Mesodermal cell (in vitro differentiated cells): ENCODE measurements at regions not wholly inside any gene's neighbourhood (a gene's known extent, or its start where the extent isn't known, plus 50 kb on each side); places are given as distances from the start of the nearest gene placed in this dataset.

ENCODE experiments used
- H3K27ac ChIP-seq: 2 replicates; pipeline ENCODE4 v1.7.0; 2013; ENCODE audit warnings: mild to moderate bottlenecking, low read depth, low read length, moderate library complexity; ENCODE audit not compliant: severe bottlenecking
- H3K36me3 ChIP-seq: 2 replicates; pipeline ENCODE4 v1.7.1; 2013; ENCODE audit warnings: mild to moderate bottlenecking, low read length, moderate library complexity; ENCODE audit not compliant: control insufficient read depth, insufficient read depth
- H3K4me1 ChIP-seq: one replicate; pipeline ENCODE4 v1.7.1; 2013; ENCODE audit warnings: mild to moderate bottlenecking, low read length; ENCODE audit not compliant: insufficient read depth, control insufficient read depth, poor library complexity, severe bottlenecking
- H3K4me3 ChIP-seq: 2 replicates; pipeline ENCODE4 v1.7.0; 2013; ENCODE audit warnings: low read length, control low read depth, mild to moderate bottlenecking; ENCODE audit not compliant: insufficient read depth, poor library complexity, severe bottlenecking; ENCODE audit errors: extremely low read depth
- H3K9me3 ChIP-seq: 2 replicates; pipeline ENCODE4 v1.7.1; 2013; ENCODE audit warnings: mild to moderate bottlenecking, low read length, moderate library complexity; ENCODE audit not compliant: control insufficient read depth
- WGBS, 2 experiments: methylation state at CpG; one replicate each; pipeline ENCODE4 v1.1.5; 2013; ENCODE audit warnings: missing lambda C conversion rate in 2 of 2; ENCODE audit not compliant: insufficient coverage in 2 of 2; 5-methylcytosine and 5-hydroxymethylcytosine counted together

- H3K4me1 ChIP-seq = peaks cover 13% of the 10 kb centered on the region
- H3K36me3 ChIP-seq = no peaks in the 10 kb centered on the region
- H3K4me3 ChIP-seq = no peak overlapping the region
- no peak overlapping the region for H3K27ac ChIP-seq
- no peaks in the 10 kb centered on the region for H3K9me3 ChIP-seq
- WGBS, 2 experiments = 86% methylated on average over 2 of the region's 3 CpGs; no CpG with 5 or more reads in 1 of the 2 experiments
These were observed 219.3 kb upstream of the CTNNB1 start for GRCh38 chr3:40979962-40980361.

- Histone ChIP-seq H3K27ac (no peak overlapping the region), H3K36me3 (no peaks in the 10 kb centered on the region), H3K9me3 (no peaks in the 10 kb centered on the region), H3K4me1 (peaks cover 11% of the 10 kb centered on the region), H3K4me3 (no peak overlapping the region)
- WGBS, 2 experiments = 81% methylated on average over 2 of the region's 4 CpGs; no CpG with 5 or more reads in 1 of the 2 experiments
These were observed 218.8 kb upstream of the CTNNB1 start for GRCh38 chr3:40980467-40980866.

GRCh38 chr3:40985195-40985594 lies 214.1 kb upstream of the CTNNB1 start:
- Histone ChIP-seq H3K36me3 (no peaks in the 10 kb centered on the region), H3K9me3 (peaks cover 6% of the 10 kb centered on the region), H3K27ac (no peak overlapping the region), H3K4me3 (no peak overlapping the region), H3K4me1 (peaks cover 6% of the 10 kb centered on the region)
- WGBS, 2 experiments = 71 to 100% methylated on average over 1 to 2 of the region's 2 CpGs

- no peak overlapping the region for H3K27ac ChIP-seq
- no CpG with 5 or more reads among the region's 1 CpG for WGBS, 2 experiments
- H3K36me3 ChIP-seq = no peaks in the 10 kb centered on the region
- peaks cover 6% of the 10 kb centered on the region for H3K9me3 ChIP-seq
- H3K4me1 ChIP-seq = peaks cover 6% of the 10 kb centered on the region
- no peak overlapping the region for H3K4me3 ChIP-seq
These were observed 210.8 kb upstream of the CTNNB1 start for GRCh38 chr3:40988468-40988867.

GRCh38 chr3:40989141-40990061 lies 209.9 kb upstream of the CTNNB1 start:
- Histone ChIP-seq H3K4me1 (peaks cover 6% of the 10 kb centered on the region), H3K4me3 (no peak overlapping the region), H3K9me3 (peaks cover 6% of the 10 kb centered on the region), H3K27ac (no peak overlapping the region), H3K36me3 (no peaks in the 10 kb centered on the region)
- WGBS, 2 experiments = 84 to 100% methylated on average over 5 to 6 of the region's 6 CpGs

- WGBS, 2 experiments = no CpG with 5 or more reads among the region's 1 CpG
- H3K9me3 ChIP-seq = peaks cover 6% of the 10 kb centered on the region
- H3K36me3 ChIP-seq = no peaks in the 10 kb centered on the region
- no peak overlapping the region for H3K4me3 ChIP-seq
- no peak overlapping the region for H3K27ac ChIP-seq
- peaks cover 1% of the 10 kb centered on the region for H3K4me1 ChIP-seq
These were observed 209.2 kb upstream of the CTNNB1 start for GRCh38 chr3:40990062-40990456.

GRCh38 chr3:40992023-40992422 lies 207.3 kb upstream of the CTNNB1 start:
- Histone ChIP-seq H3K36me3 (no peaks in the 10 kb centered on the region), H3K4me3 (no peak overlapping the region), H3K27ac (no peak overlapping the region), H3K4me1 (peaks cover 10% of the 10 kb centered on the region), H3K9me3 (peaks cover 6% of the 10 kb centered on the region)

- Histone ChIP-seq H3K4me1 (peaks cover 12% of the 10 kb centered on the region), H3K27ac (no peak overlapping the region)
These were observed 204.7 kb upstream of the CTNNB1 start for GRCh38 chr3:40994611-40995010.

GRCh38 chr3:40995271-40995670 lies 204.0 kb upstream of the CTNNB1 start:
- H3K4me1 ChIP-seq = peaks cover 12% of the 10 kb centered on the region
- no peaks in the 10 kb centered on the region for H3K9me3 ChIP-seq
- H3K27ac ChIP-seq = no peak overlapping the region
- no peaks in the 10 kb centered on the region for H3K36me3 ChIP-seq
- no peak overlapping the region for H3K4me3 ChIP-seq
- 80 to 100% methylated on average over 1 of the region's 2 CpGs for WGBS, 2 experiments

More at GRCh38 chr3:40994611-40995010, 204.7 kb upstream of the CTNNB1 start:
- Histone ChIP-seq H3K9me3 (no peaks in the 10 kb centered on the region), H3K4me3 (no peak overlapping the region), H3K36me3 (no peaks in the 10 kb centered on the region)
- no CpG with 5 or more reads among the region's 1 CpG for WGBS, 2 experiments

- 18 to 53% methylated on average over 2 of the region's 5 CpGs for WGBS, 2 experiments
- Histone ChIP-seq H3K9me3 (no peaks in the 10 kb centered on the region), H3K4me1 (peaks cover 12% of the 10 kb centered on the region), H3K36me3 (no peaks in the 10 kb centered on the region), H3K4me3 (no peak overlapping the region), H3K27ac (no peak overlapping the region)
These were observed 202.9 kb upstream of the CTNNB1 start for GRCh38 chr3:40996382-40996781.
